D721Med (cell line): ENCODE measurements at regions not wholly inside any gene's neighbourhood (a gene's known extent, or its start where the extent isn't known, plus 50 kb on each side); places are given as distances from the start of the nearest gene placed in this dataset.

Experiments used
- DNase-seq: peaks from one replicate; pipeline ENCODE4 v3.0.0; 2011; ENCODE audit warnings: low spot score; ENCODE audit not compliant: insufficient read length
- FAIRE-seq: peaks from 2 replicates; lab custom pipeline; 2011; peaks lifted over from hg19 to GRCh38; lab: Jason Lieb, UNC
- CTCF ChIP-seq: IDR thresholded peaks from 2 replicates; pipeline ENCODE4 v1.5.1; 2012; ENCODE audit warnings: mild to moderate bottlenecking, control low read depth; ENCODE audit not compliant: insufficient read depth; ENCODE audit errors: missing control alignments

DNA sequence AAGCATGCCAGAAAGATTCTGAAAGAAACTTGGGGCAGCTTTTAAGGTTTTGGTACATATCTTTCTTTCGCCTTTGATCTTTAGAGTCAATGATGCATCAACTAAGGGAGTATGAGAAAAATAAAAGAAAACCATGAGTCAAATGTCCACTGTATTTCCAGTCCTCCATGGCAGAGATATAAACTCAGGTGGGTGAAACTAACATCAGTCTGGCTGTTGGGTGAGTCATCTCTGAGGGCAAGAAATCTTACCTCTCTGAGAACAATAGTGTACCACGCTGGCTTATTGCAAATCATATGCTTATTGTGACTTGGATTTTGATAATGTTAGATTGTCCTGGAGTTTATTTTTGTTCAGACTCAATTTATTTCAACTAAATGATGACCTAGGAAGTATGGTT lies 521.0 kb downstream of the PLCL1 start:
- TF ChIP-seq CTCF: no peak
- no peak for FAIRE-seq
- no peak for DNase-seq

DNA sequence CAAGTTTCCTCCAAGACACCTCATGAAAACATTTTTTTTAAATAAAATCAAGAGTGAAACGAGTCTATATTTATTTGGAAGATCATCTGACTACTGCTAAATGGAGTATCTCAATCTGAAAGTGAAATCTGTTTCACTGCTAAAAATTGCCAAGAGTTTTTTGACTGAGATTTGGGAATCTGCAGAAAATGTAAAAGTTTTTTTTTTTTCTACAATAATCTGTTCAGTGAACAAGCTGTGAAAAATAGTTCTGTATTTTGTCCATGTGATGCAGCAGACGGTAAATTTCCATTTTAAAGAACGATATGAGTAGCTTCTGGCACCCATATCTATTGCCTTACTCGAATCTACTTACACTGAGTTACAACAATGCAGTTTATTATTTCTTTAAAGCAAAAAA lies 519.7 kb downstream of the PLCL1 start:
- FAIRE-seq: no peak
- no peak for TF ChIP-seq CTCF
- DNase-seq: no peak

DNA sequence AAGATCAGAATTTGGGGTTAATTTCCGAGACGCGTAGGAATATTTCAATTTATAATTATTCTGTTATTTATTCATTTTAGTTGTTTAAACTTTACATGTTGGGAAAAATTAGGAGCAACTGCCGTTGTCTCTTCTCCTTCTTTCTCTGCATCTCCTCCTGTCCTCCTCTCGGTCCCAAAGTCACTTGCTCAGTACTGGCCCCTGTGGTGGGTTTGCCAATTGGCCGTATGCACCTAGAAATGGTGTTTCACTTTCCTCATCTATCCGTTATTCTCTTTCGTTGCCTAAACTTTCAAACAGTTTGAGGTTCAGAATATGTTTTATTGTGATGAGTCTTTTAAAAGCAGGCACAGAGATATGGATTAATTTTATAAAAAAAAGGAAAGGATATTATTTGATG lies 517.9 kb downstream of the PLCL1 start:
- no peak for DNase-seq
- FAIRE-seq: no peak
- no peak for TF ChIP-seq CTCF

- DNase-seq (no peak), FAIRE-seq (no peak)
- TF ChIP-seq CTCF: no peak
Observed at GRCh38 chr2:198321522-198322088, 517.2 kb downstream of the PLCL1 start.

GRCh38 chr2:198316852-198317396 lies 512.5 kb downstream of the PLCL1 start:
- FAIRE-seq: no peak
- TF ChIP-seq CTCF: no peak
- DNase-seq: no peak

DNA sequence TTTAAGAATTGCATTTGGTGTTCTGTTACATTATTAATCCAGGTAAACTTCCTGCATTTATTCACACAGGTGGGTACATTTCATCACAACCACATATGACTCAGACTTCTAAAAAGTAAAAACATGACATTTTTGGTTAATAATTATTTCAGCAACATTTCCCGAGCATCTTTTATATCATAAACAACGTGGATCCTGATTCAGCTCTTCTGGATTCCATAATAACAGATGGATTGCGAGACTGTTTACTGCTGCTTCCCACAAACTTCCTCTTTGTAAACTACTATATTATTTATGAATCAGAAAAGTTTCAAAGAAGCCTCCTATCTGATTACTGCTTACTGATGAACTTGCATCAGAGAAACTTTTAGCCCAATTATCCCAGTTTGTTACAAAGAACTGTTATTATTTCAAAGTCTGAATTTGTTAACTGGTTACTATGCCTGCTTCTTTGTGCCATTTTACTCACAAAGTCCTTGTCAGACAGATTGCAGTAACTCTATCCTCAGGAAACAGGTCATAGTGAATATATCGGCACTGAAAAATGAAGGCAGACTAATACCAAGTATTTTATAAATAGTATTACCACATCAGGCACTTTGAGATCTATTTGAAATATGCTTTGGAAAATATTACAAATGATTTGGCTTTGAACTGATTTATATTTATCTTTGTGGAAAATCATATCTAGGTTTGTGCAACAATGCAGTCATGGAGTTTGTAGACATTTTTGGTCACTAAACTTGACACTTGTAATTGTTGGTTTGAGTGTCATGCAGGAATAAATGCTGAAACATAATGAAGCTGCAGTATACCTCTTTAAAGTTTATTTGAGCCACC lies 511.6 kb downstream of the PLCL1 start:
- FAIRE-seq (no peak), DNase-seq (no peak)
- TF ChIP-seq CTCF: no peak
